HUDEP-2 (cell line): ENCODE measurements at regions not wholly inside any gene's neighbourhood (a gene's known extent, or its start where the extent isn't known, plus 50 kb on each side); places are given as distances from the start of the nearest gene placed in this dataset.
"Not testable (repeated sequence)": the region's sequence is repeated elsewhere in the genome, so short reads cannot be mapped to it uniquely, and the experiment has no call there.

ENCODE experiments used
- DNase-seq, 76 experiments: peaks; one replicate each; lab custom pipeline; 2025; ENCODE audit not compliant: unreplicated experiment in 76 of 76; lab: John Stamatoyannopoulos, UW

DNA sequence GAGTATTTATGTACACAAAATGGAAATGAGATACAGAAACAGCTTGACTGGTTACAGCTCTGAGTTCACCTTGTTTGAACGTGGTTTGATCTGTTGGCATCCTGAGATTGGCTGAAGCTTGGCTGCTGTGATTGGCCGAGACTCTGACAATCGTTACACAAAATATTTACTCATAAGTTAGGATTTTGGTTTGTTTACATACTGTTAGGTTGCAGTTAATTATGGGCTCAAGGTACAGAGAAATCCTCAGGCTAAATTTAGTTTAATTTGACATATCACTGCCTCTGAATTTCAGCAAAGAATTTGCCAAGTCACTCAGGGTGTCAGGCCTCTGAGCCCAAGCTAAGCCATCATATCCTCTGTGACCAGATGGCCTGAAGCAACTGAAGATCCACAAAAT lies 227.3 kb downstream of the COPRS start:
- DNase-seq: no peak

DNA sequence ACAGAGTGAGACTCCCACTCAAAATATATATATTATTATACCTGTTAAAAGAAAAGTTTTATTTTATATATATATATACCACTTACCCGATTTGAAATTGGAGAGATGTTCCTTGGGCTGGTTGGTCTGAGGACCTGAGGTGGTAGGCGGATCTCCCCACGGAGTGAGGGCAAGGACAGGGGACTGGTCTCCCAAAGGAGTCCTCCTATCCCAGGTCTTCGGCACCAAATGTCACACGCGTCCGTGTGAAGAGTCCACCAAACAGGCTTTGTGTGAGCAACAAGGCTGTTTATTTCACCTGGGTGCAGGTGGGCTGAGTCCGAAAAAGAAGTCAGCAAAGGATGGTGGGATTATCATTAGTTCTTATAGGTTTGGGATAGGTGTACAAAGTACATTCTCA lies 228.2 kb downstream of the COPRS start:
- DNase-seq: not testable (repeated sequence)

DNA sequence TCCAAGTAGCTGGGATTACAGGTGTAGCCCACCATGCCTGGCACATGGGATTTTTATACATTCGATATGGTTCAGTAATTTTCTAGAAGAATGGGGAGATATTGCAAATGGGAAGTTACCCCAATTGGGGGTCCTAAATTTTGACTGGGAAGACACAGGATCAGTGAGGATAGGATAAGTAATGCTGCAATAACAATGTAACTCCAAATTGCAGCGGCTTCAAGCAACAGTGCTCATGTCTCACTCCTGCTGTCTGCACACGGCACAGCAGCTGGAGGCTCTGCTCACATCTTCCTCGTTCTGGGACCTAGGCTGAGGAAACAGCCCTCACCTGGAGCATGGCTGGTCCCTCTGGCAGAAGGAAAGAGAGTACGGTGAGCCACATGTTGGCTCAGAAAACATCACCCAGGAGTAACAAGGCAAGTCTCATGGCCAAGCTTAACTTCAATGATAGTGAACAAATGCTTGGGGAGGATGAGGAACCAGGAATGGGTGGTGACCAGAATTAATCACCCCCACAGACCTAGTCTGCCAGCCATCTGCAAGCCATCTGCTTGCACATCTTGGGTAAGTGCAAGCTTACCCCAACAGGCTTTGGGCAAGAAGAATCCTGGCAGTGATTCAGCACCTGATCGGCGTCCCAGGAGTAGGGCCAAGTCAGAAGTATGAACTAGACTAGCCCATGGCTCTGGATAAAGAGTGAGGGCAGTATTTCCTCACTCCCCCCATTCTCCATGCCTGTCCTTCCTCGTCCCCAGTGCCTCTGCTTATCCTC lies 229.2 kb downstream of the COPRS start:
- no peak for DNase-seq

DNA sequence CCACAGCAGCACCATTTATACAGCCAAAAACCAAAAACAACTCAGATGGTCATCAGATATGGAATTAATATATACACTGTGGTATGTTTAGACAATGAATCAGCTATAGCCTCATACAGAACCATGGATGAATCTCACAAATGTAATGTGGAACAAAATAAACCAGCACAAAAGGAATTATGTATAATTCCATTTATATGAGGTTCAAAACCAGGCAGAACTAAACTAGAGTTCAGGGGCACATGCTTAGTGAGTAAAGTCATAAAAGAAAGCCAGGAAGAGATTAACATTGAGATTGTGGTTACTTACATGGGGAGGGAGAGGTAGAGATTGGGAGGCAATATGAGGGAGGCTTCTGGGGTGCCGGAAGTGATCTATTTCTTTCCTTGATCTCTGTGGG lies 231.1 kb downstream of the COPRS start:
- no peak for DNase-seq

DNA sequence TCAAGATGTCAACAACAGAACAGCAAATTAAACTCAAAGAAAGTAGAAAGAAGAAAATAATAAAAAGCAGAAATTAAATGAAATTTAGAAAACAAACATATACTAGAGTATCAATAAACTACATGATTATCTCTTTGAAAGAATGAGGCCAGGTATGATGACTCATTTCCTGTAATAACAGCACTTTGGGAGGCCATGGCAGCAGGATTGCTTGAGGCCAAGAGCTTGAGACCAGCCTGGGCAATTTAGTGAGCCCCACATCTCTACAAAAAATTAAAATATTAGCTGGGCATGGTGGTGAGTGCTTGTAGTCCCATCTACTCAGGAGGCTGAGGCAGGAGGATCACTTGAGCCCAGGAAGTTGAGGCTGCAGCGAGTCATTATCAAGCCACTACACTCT lies 232.5 kb downstream of the RAB11FIP4 start:
- no peak for DNase-seq

DNA sequence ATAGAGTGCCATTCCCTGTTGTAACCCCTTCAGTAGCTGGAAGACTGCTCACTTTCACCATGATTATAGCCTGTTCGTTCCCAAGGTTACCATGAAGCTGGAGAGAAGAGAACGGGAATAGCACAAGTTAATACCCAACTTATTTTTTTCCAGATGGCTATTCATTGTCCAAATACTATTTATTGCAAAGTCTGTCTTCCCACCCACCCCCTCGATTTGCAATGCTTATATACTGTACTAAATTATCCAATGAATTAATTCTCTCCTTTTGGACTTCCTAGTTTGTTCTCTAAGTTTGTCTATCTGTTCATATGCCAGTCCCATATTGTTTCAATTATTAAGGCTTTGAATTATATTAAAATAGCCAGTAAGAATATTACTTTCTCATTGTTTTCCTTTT lies 231.0 kb downstream of the RAB11FIP4 start:
- no peak for DNase-seq

DNA sequence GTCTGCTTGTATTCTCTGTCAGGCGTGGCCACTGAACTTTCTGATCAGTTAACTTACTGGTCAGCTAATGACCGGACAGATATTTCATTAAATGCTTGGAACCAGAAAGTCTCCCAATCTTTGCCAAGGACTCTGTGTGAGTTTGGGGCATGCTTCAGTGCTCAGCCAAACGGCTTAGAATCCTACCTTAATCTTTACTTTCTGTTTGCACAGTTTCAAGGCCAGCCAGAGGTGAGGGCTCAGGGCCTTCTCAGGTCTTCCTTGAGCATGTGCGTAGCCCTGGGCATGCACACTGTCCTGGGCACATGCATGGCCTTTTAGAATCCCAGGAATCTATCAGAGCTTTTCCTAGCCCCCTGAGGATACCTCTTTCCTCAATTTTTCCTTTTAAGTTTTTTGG lies 230.1 kb downstream of the RAB11FIP4 start:
- no peak for DNase-seq

DNA sequence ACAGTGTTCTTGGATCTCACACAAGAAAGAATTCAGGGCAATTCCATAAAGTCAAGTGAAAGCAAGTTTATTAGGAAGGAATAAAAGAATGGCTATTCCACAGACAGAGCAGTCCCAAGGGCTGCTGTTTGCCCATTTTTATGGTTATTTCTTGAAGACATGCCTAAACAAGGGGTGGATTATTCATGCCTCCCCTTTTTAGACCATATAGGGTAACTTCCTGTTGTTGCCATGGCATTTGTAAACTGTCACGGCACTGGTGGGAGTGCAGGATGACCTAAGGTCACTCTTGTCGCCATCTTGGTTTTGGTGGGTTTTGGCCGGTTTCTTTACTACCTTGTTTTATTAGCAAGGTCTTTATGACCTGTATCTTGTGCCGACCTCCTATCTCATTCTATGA lies 219.6 kb downstream of the RAB11FIP4 start:
- DNase-seq: not testable (repeated sequence)

DNA sequence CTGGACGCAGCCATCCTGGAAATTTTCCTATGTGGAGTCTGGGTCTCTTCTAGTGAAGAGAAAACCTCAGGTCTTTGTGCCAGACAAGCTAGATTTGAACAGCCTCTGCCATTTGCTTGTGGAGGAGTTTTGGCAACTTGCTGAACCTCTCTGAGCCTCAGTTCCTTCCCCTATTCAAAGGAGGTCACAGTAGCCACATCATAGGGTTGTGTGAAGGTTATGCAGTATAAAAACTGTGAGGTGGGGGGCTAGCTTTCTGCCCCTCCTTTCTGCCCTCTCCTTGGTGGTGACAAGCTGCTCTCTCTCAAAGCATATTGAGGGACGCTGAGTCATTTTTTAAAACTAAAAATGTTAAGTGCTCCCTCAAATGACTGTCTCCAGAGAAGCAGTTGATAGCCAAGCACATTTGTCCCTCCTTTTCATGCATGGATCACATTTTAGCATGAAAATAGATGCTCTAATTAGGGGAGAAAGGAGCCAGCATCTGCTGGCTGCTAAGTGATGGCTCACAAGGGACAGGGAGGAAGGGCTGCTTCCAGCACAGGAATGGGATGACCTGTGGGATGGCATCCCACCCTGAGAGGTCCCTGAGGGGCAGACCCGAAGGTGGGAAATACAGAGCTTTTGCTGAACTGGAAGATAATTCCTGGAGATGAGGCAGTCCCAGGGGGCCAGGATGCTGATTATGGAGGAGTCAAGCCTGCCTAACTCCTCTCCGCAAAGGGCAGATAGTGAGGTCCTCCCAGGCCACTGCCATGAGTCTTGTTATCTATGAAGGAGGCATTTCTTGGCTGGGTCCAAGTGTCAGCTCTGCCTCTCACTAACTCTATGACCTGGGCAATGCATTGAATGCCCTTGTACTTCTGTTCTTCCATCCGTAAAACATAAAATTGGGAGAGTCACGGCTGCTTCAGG lies 218.8 kb downstream of the RAB11FIP4 start:
- DNase-seq: no peak

DNA sequence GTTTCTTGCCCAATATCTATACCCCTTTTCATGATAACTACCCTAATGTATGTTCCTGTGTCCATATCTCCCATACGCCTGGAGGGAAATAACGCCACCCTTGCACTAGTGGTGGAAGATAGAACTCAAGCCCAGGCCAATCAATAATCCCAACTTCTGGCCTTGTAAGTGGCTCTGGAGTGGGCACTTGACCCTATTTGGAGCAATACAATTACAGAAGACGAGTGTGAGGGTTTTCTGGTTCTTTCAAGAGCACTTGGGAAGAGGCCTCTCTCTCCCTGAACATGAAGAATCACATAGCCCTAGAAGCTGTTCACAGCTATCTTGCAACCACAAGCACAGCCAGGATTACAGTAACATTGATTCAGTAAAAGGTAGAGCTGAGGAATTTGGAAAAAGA lies 217.9 kb downstream of the RAB11FIP4 start:
- DNase-seq: no peak

DNA sequence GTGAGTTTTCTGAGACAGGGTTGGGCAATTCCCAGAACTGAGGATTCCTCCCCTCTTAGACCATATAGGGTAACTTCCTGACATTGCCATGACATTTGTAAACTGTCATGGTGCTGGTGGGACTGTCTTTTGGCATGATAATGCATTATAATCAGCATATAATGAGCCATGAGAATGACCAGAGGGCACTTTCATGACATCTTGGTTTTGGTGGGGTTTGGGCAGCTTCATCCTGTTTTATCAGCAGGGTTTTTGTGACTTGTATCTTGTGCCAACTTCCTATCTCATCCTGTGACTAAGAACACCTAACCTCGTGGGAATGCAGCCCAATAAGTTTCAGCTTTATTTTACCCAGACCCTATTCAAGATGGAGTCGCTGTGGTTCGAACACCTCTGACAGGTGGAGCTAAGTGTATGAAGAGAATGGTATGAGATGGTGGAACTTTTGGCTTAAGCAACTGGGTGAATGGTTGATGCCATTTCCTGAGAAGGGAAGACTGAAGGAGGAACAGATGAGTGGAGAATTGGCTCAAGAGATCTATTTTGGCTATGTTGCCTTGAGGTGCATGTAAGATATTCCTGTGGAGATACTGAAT lies 217.3 kb downstream of the RAB11FIP4 start:
- DNase-seq: no peak

DNA sequence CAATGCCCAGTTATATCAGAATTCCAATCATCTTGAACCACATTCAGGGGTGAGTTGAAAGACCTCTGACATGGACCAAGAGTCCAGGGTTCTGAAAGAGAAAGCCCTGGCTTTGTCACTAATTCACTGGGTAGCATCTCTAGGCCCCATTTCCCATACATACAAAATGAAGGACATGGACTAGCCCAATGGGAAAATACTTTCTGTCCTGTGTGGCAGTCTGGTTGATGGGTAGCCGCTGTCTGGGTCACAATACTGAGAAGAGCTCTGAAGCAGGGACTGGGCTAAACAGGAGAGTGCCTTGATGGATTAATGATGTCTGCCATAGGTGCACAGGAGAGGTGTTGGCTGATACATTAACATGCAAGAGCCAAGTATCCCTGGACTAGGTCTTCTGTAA lies 214.3 kb downstream of the RAB11FIP4 start:
- DNase-seq: no peak

DNA sequence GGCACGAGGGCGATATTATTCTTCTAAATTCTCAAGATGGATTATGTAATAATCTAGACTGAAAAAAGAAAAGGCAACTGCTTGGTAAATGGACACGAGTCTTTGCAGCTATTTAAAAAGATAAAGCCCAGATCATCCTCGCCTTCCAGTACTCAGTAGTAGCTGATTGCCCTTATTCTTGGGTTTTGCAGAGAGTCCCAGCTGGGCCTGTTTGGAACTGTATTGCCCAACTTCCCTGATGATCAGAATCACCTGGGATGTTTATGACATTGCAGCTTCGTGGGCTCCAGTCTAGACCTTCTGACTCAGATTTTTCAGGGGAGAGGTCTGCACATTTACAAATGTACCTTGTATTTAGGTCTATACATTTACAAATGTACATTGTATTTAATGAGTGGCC lies 213.5 kb downstream of the RAB11FIP4 start:
- no peak for DNase-seq

DNA sequence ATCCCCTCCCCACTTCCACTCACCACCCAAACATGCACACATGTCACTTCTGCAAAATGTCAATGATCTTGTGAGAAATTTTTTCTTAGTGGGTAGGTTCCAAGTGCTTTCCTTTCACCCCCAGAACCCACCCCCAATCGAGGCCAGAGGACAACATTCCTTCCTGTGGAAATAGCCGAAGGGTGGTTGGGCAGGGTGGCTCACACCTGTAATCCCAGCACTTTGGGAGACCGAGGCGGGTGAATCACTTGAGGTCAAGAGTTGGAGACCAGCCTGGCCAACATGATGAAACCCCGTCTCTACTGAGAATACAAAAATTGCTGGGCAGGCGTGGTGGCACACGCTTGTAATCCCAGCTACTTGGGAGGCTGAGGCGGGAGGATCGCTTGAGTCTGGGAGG lies 208.7 kb downstream of the RAB11FIP4 start:
- not testable (repeated sequence) for DNase-seq

DNA sequence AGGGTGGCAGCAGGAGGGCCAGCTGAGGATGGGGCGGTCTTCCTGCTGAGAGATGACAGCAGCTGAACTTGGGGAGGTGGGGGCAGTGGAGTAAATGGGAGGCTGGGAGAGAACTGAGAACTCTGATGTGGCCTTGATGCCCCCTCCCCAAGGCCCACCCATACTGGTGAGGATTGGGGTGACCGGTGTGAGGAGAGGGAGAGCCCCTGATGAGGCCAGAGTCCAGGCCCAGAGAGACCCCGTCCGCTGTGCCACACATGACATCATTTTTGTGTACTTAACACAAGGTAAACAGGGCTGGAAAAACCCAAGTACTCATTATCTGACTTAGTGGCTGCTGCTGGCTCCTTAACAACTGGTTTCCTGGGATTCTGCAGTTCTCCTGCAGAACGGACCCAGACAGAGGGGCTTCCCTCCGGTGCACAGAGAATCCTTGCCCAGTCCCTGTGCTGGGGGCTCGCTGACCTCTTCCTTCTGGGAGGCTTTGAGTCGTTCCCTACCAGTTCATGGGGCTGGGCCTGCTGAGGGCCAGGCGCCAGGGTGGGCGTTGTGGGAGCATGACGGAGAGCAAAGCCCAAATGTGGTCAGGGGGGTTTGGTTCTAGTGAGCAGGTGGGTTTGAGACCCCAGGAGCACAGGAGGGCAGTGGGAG lies 207.6 kb downstream of the RAB11FIP4 start:
- DNase-seq: no peak

DNA sequence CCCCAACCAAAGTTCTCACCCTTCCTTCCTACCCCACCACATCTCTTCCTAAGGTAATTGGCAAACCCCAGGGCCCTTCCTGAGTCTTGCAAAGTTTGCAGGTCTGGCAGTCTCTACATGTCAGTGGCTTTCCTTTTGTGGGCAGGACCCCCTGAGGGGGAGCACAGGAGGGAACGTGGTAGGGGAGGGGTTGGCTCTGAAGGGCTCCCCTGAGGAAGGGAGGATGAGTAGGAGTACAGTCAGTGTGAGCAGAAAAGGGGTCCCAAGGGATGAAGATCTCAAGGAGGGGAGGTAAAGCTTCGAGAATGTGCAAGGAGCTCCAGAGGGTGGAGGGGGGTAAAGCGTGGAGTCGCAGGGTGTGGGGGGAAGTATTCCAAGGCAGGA lies 206.9 kb downstream of the RAB11FIP4 start:
- DNase-seq: no peak

DNA sequence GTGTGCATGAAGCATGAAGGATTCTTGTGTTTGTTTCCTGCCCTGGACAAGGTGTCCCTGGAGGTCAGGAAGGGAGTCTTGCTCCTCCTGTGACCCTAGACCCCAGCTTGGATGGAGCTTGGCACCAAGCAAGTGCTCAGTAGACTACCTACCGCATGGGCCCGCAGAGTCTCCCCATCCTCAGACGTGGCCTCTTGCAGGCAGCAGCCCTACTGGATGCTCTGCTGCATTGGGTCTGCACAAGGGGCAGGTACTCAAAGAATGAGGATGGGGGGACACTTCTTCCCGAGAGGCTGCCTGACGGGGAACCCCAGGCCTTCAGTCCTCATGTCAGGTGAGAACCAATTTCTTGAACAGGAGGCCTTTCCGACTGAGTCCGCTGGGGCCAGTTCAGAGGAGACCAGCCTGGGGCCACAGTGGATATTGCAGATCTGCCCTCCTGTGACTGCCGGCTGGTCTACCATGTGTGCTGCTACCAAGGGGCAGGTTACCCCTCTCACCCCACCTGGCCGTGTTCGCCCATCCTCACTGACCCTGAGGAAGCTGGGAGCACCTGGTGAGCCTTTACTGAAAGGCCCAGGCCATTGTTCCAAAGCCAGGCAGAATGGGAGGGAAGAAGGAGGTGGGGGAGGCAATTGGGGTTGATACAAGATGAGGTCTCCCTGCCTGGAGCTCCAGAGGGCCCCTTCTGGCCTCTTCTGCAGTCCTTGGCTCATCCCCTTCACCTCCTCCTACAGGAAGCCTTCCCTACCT lies 206.3 kb downstream of the RAB11FIP4 start:
- DNase-seq: no peak

DNA sequence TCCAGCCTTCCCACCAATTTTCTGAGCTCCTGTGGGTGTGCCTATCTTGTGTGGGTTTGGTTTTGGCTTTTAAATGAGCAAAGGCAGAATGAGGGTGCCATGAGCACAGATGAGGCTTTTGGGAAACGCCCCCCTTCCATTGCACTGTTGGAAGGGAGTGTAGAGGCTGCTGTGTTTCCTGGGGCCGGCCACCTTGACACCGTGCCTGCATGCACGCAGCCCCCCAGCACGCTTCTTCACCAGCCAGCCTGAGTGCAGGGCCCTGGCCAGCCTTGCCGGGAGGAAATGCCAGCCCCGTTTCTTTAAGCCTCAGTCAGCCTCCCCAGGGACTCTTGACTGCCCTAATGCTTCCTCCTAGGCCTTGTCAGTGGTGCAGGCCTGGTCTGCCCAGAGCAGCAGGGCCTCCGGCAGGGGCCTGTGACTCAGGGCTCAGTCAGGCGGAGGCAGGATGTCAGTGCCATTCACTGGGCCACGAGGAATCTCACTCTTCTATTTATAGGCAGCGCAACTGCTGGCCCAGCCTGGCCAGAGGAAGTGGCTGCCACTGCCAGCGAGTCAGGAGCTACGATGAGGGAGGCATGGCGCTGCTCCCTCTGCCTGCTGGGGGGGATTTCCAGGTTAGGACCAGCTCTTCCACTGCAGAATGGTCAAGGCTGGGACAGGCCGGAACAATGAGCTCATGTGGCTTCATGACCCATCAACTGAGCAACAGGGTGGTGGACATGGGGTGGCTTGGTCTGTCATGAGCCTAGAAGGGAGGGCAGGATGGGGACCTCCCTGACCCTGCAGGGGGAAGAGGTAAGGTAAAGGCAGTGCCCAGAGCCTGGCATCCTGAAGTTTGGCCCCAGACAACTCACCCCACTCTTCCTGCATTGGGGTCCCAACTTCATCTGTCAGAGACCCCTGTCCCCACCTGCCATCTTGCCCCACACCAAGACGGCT lies 205.2 kb downstream of the RAB11FIP4 start:
- DNase-seq: no peak

DNA sequence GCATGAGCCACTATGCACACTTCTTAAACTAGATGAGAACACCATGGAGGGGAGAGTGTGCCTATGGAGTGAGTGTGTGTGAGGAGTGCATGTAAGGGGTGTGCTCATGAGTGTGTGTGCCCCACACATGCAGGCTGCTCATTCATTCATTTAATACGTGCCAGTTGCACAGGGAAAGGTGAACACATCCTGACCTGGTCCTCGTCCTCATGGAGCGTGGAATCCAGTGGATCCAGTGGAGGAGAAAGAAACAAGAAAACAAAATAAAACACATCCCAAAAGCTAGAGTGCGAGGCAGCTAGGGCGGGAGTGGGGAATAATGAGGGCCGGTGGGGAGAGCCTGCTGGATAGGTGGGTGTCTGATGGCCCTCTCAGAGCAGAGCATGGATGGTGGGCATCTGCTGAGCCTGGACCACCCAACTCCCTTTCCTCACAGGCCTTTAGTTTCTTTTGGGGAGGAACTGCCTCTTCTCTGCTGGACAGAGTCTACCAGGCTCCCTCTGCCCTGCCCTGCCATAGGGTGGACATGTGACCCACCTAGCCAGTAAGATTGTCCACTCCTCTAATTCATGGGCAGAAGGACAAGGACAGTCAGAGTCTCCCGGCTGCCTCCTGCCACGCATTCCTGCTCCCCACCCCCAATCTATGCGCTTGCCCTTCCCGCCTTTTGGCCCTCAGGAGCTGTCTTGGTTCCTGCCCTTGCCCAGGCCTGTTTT lies 204.3 kb downstream of the RAB11FIP4 start:
- DNase-seq: no peak
